ENCODE measurements at regions not wholly inside any gene's neighbourhood (a gene's known extent, or its start where the extent isn't known, plus 50 kb on each side); places are given as distances from the start of the nearest gene placed in this dataset.

- no peak for DNase-seq (ENCODE audit: low read depth)
- H3K4me3 ChIP-seq (ENCODE audit: low read depth, low read length) = no peak overlapping the region
- H3K27me3 ChIP-seq (ENCODE audit: control insufficient read depth, insufficient read depth, low read length) = no peaks in the 10 kb centered on the region
- no peaks in the 10 kb centered on the region for H3K36me3 ChIP-seq (ENCODE audit: control insufficient read depth, insufficient read depth, low read length)
- no peak for TF ChIP-seq CTCF (IDR thresholded peaks at IDR 0.05; ENCODE audit: insufficient read depth, low read length, poor library complexity, severe bottlenecking)
Measured at GRCh38 chr15:36495456-36495991, 83.9 kb upstream of the CDIN1 start.

GRCh38 chr15:36497901-36498300, 81.5 kb upstream of the CDIN1 start:
- Histone ChIP-seq H3K36me3 (ENCODE audit: control insufficient read depth, insufficient read depth, low read length) (no peaks in the 10 kb centered on the region), H3K27me3 (ENCODE audit: control insufficient read depth, insufficient read depth, low read length) (no peaks in the 10 kb centered on the region), H3K4me3 (ENCODE audit: low read depth, low read length) (no peak overlapping the region)
- no peak for TF ChIP-seq CTCF (IDR thresholded peaks at IDR 0.05; ENCODE audit: insufficient read depth, low read length, poor library complexity, severe bottlenecking)
- DNase-seq (ENCODE audit: low read depth) = no peak

- DNase-seq (ENCODE audit: low read depth) = no peak
- no peak for TF ChIP-seq CTCF (IDR thresholded peaks at IDR 0.05; ENCODE audit: insufficient read depth, low read length, poor library complexity, severe bottlenecking)
- H3K27me3 ChIP-seq (ENCODE audit: control insufficient read depth, insufficient read depth, low read length) = no peaks in the 10 kb centered on the region
- no peaks in the 10 kb centered on the region for H3K36me3 ChIP-seq (ENCODE audit: control insufficient read depth, insufficient read depth, low read length)
- H3K4me3 ChIP-seq (ENCODE audit: low read depth, low read length) = no peak overlapping the region
Measured at GRCh38 chr15:36498401-36498800, 81.0 kb upstream of the CDIN1 start.

GRCh38 chr15:36498916-36499315, 80.5 kb upstream of the CDIN1 start:
- H3K27me3 ChIP-seq (ENCODE audit: control insufficient read depth, insufficient read depth, low read length) = no peaks in the 10 kb centered on the region
- TF ChIP-seq CTCF (IDR thresholded peaks at IDR 0.05; ENCODE audit: insufficient read depth, low read length, poor library complexity, severe bottlenecking) = no peak
- no peaks in the 10 kb centered on the region for H3K36me3 ChIP-seq (ENCODE audit: control insufficient read depth, insufficient read depth, low read length)
- no peak overlapping the region for H3K4me3 ChIP-seq (ENCODE audit: low read depth, low read length)
- no peak for DNase-seq (ENCODE audit: low read depth)

GRCh38 chr15:36499412-36500389, 79.7 kb upstream of the CDIN1 start:
- no peak for DNase-seq (ENCODE audit: low read depth)
- no peak for TF ChIP-seq CTCF (IDR thresholded peaks at IDR 0.05; ENCODE audit: insufficient read depth, low read length, poor library complexity, severe bottlenecking)
- no peaks in the 10 kb centered on the region for H3K27me3 ChIP-seq (ENCODE audit: control insufficient read depth, insufficient read depth, low read length)

More at GRCh38 chr15:36499412-36500389, 79.7 kb upstream of the CDIN1 start:
- Histone ChIP-seq H3K36me3 (ENCODE audit: control insufficient read depth, insufficient read depth, low read length) (no peaks in the 10 kb centered on the region), H3K4me3 (ENCODE audit: low read depth, low read length) (no peak overlapping the region)
